ENCODE measurements at regions not wholly inside any gene's neighbourhood (a gene's known extent, or its start where the extent isn't known, plus 50 kb on each side); places are given as distances from the start of the nearest gene placed in this dataset.

- TF ChIP-seq CTCF (conservative IDR thresholded peaks at IDR 0.05 in 1 of 2, IDR thresholded peaks at IDR 0.05 in 1 of 2; ENCODE audit: extremely low read depth in 1 of 2, insufficient read depth in 1 of 2, low read depth in 1 of 2, low read length in 2 of 2) (no peak), EZH2 (IDR thresholded peaks at IDR 0.05; ENCODE audit: borderline replicate concordance, low read length) (no peak)
Measured at GRCh38 chr12:16417058-16417457, 69.6 kb downstream of the MGST1 start.
